ENCODE measurements at regions not wholly inside any gene's neighbourhood (a gene's known extent, or its start where the extent isn't known, plus 50 kb on each side); places are given as distances from the start of the nearest gene placed in this dataset.

DNA sequence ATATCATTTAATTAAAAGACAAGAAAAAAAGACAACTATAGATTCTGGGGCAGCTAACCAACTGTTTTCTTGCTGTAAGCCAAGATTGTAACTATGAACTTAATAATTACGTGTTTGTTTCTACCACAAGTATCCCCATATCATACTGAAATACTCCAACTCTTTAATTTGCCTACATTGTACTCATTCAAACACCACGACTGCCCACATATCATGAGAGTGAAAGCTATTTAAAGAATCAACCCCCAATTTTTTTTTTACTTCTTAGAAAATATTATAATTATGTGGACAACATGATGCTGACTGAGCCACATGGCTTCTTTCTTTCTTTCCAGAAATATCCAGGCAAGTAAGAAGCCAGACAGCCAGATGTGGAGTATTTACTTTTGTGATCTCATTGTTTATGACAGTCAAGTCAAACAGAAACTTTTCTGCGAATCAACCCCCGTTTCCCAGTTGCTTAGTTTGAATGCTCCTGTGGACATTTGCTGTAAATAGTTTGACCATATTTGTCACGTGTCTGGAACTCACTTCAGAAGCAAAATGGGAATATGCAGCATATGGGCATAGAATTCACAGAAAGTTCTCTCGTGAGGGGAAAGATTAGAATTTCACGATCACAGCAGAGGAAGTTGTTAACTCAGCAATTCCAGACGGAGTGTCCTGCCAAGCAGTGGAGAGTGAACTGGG, 126.8 kb upstream of the PSMD7 start:
- no peak for DNase-seq

DNA sequence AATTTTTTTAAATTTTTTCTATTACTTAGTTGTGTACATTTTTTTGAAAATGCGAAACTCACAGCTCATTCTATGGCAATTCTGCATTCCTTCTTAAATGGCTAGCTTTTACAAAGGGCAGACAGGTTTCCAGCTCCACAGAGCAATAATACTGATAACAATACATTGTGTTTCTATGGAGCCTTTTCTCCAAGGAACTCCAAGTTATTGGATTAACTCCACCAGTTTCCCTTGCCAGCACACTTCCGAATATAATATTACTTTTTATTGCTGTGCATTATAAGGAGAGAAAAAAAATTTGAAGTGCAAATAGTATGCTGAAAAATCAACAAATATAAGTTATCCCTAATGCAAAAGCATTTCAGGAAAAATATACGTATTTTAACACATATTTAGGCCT, 127.5 kb upstream of the PSMD7 start:
- no peak for DNase-seq

DNA sequence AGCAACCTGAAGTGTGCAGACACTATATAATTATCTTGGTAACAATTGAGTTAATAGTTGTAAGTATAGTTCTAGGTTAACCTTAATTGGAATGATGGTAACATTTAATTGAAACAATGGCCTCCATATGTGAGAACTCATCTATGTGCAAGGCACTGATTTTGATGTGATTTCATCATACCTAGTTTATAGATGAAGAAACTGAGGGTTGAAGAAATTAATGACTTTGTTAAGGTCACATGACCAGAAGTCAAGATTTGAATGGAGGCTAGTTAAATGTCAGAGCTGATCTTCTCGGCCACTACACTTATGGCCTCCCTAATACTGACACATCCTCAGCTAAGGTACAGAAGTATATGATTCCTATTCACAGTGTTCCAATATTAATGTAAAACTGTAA, 128.2 kb upstream of the PSMD7 start:
- DNase-seq, result no peak

GRCh38 chr16:74166456-74166855, 130.2 kb upstream of the PSMD7 start:
- no peak for DNase-seq

DNA sequence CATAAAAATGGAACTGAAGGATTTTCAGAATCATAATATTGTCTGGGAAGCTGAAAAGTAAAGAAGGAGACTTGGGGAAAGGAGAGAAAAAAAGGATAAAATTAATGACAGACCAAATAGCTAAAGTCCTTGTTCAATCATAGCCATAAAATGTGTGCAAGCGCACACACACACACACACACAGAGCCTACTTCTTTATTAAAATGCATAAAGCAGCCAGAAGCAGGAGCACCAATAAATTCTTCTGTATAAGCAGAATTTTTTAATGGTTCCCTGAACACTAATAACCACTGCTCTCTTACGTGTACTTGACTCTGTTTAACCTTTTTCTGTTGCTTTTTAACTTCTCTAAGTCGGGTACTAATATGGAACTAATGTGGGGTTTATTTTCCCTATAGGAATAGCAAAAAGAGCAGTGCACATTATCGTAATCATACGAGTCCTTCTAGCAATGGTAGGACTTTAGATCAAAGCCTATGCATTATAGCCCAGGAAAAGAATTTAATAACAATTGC, 131.0 kb upstream of the PSMD7 start:
- DNase-seq, result no peak

- DNase-seq, result no peak
These were observed 135.9 kb upstream of the PSMD7 start for GRCh38 chr16:74160759-74161158.

GRCh38 chr16:74153773-74154172, 142.8 kb upstream of the PSMD7 start:
- no peak for DNase-seq

- DNase-seq, result no peak
These were observed 150.0 kb upstream of the PSMD7 start for GRCh38 chr16:74146643-74147042.

DNA sequence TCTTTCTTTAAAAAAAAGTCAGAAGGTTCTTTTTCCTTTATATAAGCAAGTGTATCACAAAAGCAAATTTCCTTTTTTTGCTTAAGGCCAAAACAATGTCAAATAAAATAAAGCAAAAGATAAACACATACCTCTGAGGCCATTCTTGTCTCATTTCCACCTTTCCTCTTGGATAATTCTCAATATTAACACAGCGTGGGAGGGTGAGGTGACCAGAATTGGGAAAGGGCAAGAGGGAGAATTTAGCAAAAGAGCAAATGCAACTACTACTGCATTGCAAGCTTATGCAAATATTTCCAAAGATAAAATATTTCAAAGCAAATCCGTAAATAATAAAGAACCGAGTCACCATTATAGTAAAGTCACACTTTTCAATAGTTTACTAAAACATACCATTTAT, 153.4 kb upstream of the PSMD7 start:
- DNase-seq, result no peak

GRCh38 chr16:74141015-74141414, 155.6 kb upstream of the PSMD7 start:
- no peak for DNase-seq

DNA sequence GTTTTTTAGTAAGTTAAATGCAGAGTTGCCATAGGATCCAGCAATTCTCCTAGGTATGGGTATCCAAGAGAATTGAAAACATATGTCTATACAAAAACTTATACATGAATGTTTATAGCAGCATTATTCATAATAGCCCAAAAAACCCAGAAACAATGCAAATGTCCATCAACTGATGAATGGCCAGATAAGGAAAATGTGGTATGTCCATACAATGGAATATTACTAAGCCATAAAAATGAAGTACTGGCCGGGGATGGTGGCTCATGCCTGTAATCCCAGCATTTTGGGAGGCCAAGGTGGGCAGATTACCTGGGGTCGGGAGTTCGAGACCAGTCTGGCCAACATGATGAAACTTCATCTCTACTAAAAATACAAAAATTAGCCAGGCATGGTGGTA, 156.1 kb upstream of the PSMD7 start:
- DNase-seq, result no peak

- no peak for DNase-seq
These were observed 172.8 kb upstream of the PSMD7 start for GRCh38 chr16:74123826-74124225.

- no peak for DNase-seq
These were observed 173.4 kb upstream of the PSMD7 start for GRCh38 chr16:74123195-74123594.

GRCh38 chr16:74117798-74118197, 178.8 kb upstream of the PSMD7 start:
- no peak for DNase-seq

GRCh38 chr16:74113545-74113944, 183.1 kb upstream of the PSMD7 start:
- DNase-seq, result no peak

DNA sequence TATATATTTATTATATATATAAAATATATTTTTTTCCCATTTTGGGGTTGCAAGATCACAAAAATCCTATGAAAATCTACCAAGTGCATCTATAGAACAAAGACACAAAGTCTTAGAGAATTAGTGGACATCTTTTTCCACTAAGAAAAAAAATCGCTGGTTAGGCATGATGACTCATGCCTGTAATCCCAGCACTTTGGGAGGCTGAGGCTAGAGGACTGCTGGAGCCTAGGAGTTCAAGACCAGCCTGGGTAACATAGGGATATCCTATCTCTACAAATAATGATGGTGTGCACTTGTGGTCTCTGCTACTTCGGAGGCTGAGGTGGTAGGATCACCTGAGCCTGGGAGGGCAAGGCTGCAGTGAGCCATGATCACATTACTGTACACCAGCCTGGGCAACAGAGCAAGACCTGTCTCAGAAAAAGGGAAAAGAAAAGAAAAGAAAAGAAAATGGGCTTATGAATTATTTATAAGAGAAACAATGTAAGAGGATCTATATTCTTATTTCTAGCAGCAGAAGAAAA, 185.1 kb upstream of the PSMD7 start:
- DNase-seq, result no peak

GRCh38 chr16:74107795-74108610, 188.6 kb upstream of the PSMD7 start:
- DNase-seq, result peak; percentile 21

DNA sequence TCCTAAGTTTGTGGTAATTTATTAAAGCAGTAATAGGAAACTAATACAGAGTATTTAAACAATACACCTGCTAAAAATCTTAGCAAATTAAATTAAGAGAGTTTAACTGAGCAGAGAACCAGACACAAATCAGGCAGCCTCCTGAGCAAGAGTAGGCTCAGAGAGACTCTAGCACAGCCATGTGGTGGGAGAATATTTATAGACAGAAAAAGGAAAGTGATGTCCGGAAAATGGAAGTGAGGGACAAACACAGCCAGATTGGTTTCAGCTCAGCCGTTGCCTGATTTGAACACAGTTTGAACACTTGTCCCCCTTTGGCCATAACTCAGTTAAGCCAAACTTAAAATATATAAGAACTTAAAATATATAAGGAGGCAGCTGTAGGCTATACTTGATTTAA, 192.6 kb upstream of the PSMD7 start:
- no peak for DNase-seq

GRCh38 chr16:74101379-74102137, 195.1 kb upstream of the PSMD7 start:
- DNase-seq, result no peak

GRCh38 chr16:74100395-74101326, 196.0 kb upstream of the PSMD7 start:
- DNase-seq, result no peak

- DNase-seq, result no peak
These were observed 197.1 kb upstream of the PSMD7 start for GRCh38 chr16:74099530-74099929.

- DNase-seq, result no peak
These were observed 201.7 kb upstream of the PSMD7 start for GRCh38 chr16:74094962-74095361.
